Endothelial cell of umbilical vein (primary cell): ENCODE measurements at regions not wholly inside any gene's neighbourhood (a gene's known extent, or its start where the extent isn't known, plus 50 kb on each side); places are given as distances from the start of the nearest gene placed in this dataset.

Experiments used
- BruUV-seq: library from RNA; stranded (reverse); fragments of 400-500 nt; replicated peaks from 2 replicates; lab custom pipeline; 2021; lab: Mats Ljungman, UMichigan
- CTCF ChIA-PET: fragments of 300-600, 350-600 bp; sonication (Branson Sonifier 250); formaldehyde crosslinking; loops from one replicate; lab custom pipeline; 2021; ENCODE audit warnings: antibody characterized with exemption, inconsistent platforms; lab: Charles Lee
- POLR2A ChIA-PET: fragments of 300-600, 350-600 bp; sonication (Branson Sonifier 250); formaldehyde crosslinking; loops from one replicate; lab custom pipeline; 2021; ENCODE audit warnings: antibody characterized with exemption, inconsistent platforms; lab: Charles Lee
- DNase-seq: peaks from one replicate; pipeline ENCODE4 v3.0.0-alpha.2; 2011; ENCODE audit warnings: low read depth, low spot score
- FAIRE-seq: peaks from 2 replicates; lab custom pipeline; 2011; peaks lifted over from hg19 to GRCh38; lab: Jason Lieb, UNC
- H2AFZ ChIP-seq: 2 replicates; pipeline ENCODE4 v1.6.0; 2012; ENCODE audit warnings: low read depth, low read length, control low read depth, inconsistent platforms
- H3K27ac ChIP-seq: 2 replicates; pipeline ENCODE4 v1.5.1; 2011; ENCODE audit warnings: low read depth, mild to moderate bottlenecking, control low read depth, low read length, moderate library complexity; ENCODE audit not compliant: insufficient read depth
- H3K27me3 ChIP-seq, 2 experiments: 2 replicates each; pipeline versions ENCODE4 v1.6.0 to v1.6.1; 2011; ENCODE audit warnings: low read length in 2 of 2, mixed read lengths in 1 of 2; ENCODE audit not compliant: control insufficient read depth in 2 of 2, insufficient read depth in 2 of 2
- H3K36me3 ChIP-seq, 2 experiments: 2 replicates in 1 of 2; 3 replicates in 1 of 2; pipeline ENCODE4 v1.5.1; 2011; ENCODE audit warnings: low read length in 2 of 2, mild to moderate bottlenecking in 1 of 2, moderate library complexity in 1 of 2; ENCODE audit not compliant: control insufficient read depth in 2 of 2, insufficient read depth in 2 of 2; ENCODE audit errors: extremely low read depth in 1 of 2
- H3K4me1 ChIP-seq: 3 replicates; pipeline ENCODE4 v1.5.1; 2011; ENCODE audit warnings: mild to moderate bottlenecking, low read length; ENCODE audit not compliant: control insufficient read depth, insufficient read depth; ENCODE audit errors: extremely low read depth
- H3K4me2 ChIP-seq: 2 replicates; pipeline ENCODE4 v1.6.1; 2011; ENCODE audit warnings: low read length, control low read depth, mixed read lengths; ENCODE audit not compliant: insufficient read depth
- H3K4me3 ChIP-seq, 3 experiments: fragments of 200-600 bp in 1 of 3; sonication (generic), shearing (Covaris generic) in 1 of 3; replicated peaks in 1 of 3; 2 replicates each; pipeline ENCODE4 v1.5.1; 2011 to 2016; ENCODE audit warnings: control low read depth in 3 of 3, low read length in 3 of 3, mild to moderate bottlenecking in 2 of 3, inconsistent platforms in 1 of 3, low read depth in 1 of 3, moderate library complexity in 1 of 3; ENCODE audit not compliant: insufficient read depth in 1 of 3
- H3K79me2 ChIP-seq: 2 replicates; pipeline ENCODE4 v1.6.0; 2012; ENCODE audit warnings: low read length, inconsistent platforms; ENCODE audit not compliant: control insufficient read depth, insufficient read depth
- H3K9ac ChIP-seq: replicated peaks from 2 replicates; pipeline ENCODE3; 2011; ENCODE audit warnings: low read length, control low read depth; ENCODE audit not compliant: insufficient read depth; ENCODE audit errors: extremely low read depth
- H3K9me1 ChIP-seq: replicated peaks from 3 replicates; pipeline ENCODE4 v1.6.0; 2011; ENCODE audit warnings: mild to moderate bottlenecking, low read length; ENCODE audit not compliant: control insufficient read depth, insufficient read depth; ENCODE audit errors: extremely low read depth
- H3K9me3 ChIP-seq: replicated peaks from 2 replicates; pipeline ENCODE4 v1.5.1; 2012; ENCODE audit warnings: low read length, inconsistent platforms; ENCODE audit not compliant: control insufficient read depth, insufficient read depth
- H4K20me1 ChIP-seq: replicated peaks from 2 replicates; pipeline ENCODE3; 2011; ENCODE audit warnings: mild to moderate bottlenecking, low read length; ENCODE audit not compliant: control insufficient read depth, insufficient read depth; ENCODE audit errors: extremely low read depth
- EZH2 ChIP-seq: IDR thresholded peaks from 2 replicates; pipeline ENCODE4 v1.6.1; 2012; ENCODE audit warnings: borderline replicate concordance, low read depth, mild to moderate bottlenecking, moderate library complexity, low read length, inconsistent platforms; ENCODE audit not compliant: severe bottlenecking
- FOS ChIP-seq: IDR thresholded peaks from 2 replicates; pipeline ENCODE4 v1.6.1; 2011; ENCODE audit warnings: mild to moderate bottlenecking, low read length, moderate library complexity, borderline replicate concordance; ENCODE audit not compliant: insufficient read depth
- GATA2 ChIP-seq: IDR thresholded peaks from 2 replicates; pipeline ENCODE4 v1.7.0; 2011; ENCODE audit warnings: low read depth, mild to moderate bottlenecking, moderate library complexity, mixed read lengths, low read length; ENCODE audit not compliant: insufficient read length, insufficient read depth
- JUN ChIP-seq: IDR thresholded peaks from 2 replicates; pipeline ENCODE4 v1.6.1; 2011; ENCODE audit warnings: borderline replicate concordance, low read depth; ENCODE audit not compliant: insufficient read length, insufficient read depth
- MYC ChIP-seq: IDR thresholded peaks from one replicate; pipeline ENCODE4 v1.6.1; 2011; ENCODE audit warnings: mild to moderate bottlenecking, low read depth, low read length
- POLR2A ChIP-seq: IDR thresholded peaks from 2 replicates; pipeline ENCODE4 v1.6.1; 2012; ENCODE audit warnings: low read depth, mild to moderate bottlenecking, control low read depth, low read length
- POLR2AphosphoS5 ChIP-seq: IDR thresholded peaks from 2 replicates; pipeline ENCODE4 v1.6.1; 2012; ENCODE audit warnings: low read depth, mild to moderate bottlenecking, control low read depth, low read length, moderate library complexity; ENCODE audit not compliant: insufficient read depth
- dilution Hi-C: fragments of 300-500 bp; cut with MboI; formaldehyde crosslinking; loops from one replicate; pipeline ENCODE4 v1.15.0; 2019; ENCODE audit warnings: low sequenced_read_pairs; ENCODE audit not compliant: extremely low pct_ligation_motif_present
- intact Hi-C: fragments of 100-400 bp; cut with micrococcal nuclease; formaldehyde crosslinking; loops from one replicate; pipeline ENCODE4 v1.10.0; 2022
- TF ChIP-seq, protein P1 (sequence below): IDR thresholded peaks from 2 replicates; pipeline ENCODE4 v1.6.1; 2011; ENCODE audit not compliant: insufficient read depth, insufficient read length
- TF ChIP-seq, protein P2 (sequence below), 2 donors: IDR thresholded peaks; 1 replicate in 1 of 2; 2 replicates in 1 of 2; pipeline ENCODE4 v1.5.1; 2011; ENCODE audit warnings: low read length in 2 of 2, mild to moderate bottlenecking in 2 of 2, moderate library complexity in 2 of 2, control low read depth in 1 of 2, inconsistent platforms in 1 of 2, low read depth in 1 of 2; ENCODE audit not compliant: insufficient read depth in 1 of 2; ENCODE audit errors: extremely low read depth in 1 of 2

DNA sequence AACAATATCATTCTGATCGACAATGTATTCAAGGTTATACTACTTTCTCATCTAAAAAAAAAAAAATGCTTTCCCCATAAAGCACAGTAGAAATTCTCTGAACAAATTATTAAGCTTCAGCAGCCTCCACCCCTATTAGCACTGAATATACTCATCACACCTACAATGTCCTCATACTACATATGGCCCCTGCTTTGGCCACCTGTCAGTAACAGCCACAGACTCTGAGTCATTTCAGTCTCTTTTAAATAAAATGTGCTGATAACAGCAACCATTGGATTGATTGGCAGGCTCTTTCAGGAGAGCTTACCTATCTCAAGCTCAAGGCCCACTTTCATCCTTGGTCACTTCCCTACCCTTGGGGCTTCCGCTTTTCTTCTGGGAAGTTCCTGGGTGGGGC is 236.7 kb downstream of the TMX3 start:
- POLR2A ChIA-PET, result no interaction called here
- no peak overlapping the region for H3K4me3 ChIP-seq
- dilution Hi-C loops (no loop called here), intact Hi-C loops (no loop called here)
- no peaks in the 10 kb centered on the region for H4K20me1 ChIP-seq
- H3K9ac ChIP-seq, result no peak overlapping the region
- no TSS peak for BruUV-seq
- no peaks in the 10 kb centered on the region for H3K9me1 ChIP-seq
- no peak for DNase-seq
- H3K27me3 ChIP-seq, result no peaks in the 10 kb centered on the region
- H3K4me2 ChIP-seq, result no peak overlapping the region
- TF ChIP-seq EZH2, result no peak
- no peak for TF ChIP-seq FOS
- TF ChIP-seq POLR2AphosphoS5, result no peak
- H3K79me2 ChIP-seq, result no peaks in the 10 kb centered on the region
- H3K9me3 ChIP-seq, result no peaks in the 10 kb centered on the region
- CTCF ChIA-PET, result no interaction called here
- no peak overlapping the region for H3K27ac ChIP-seq
- H3K36me3 ChIP-seq, result no peaks in the 10 kb centered on the region
- no peak for FAIRE-seq
- no peak overlapping the region for H2AFZ ChIP-seq
- no peaks in the 10 kb centered on the region for H3K4me1 ChIP-seq

DNA sequence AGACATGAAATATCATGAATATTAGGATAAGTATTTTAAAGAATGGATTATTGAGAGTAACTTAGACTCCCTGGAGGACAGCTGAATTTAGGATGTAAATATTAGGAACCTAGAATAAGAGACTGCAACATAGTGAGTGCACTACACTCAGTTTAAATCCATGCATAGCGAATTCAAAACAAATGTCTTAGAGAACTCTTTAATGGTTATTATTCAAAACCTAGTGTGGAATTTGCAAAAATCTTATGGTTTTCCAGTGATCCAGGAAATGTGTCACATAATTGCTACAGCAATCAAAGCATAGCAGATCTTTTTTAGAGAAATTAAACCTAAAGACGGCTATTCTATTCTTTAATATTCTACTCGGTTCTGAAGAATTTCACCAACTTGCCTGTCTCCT is 239.0 kb downstream of the TMX3 start:
- no peak overlapping the region for H2AFZ ChIP-seq
- FAIRE-seq (no peak), DNase-seq (no peak)
- CTCF ChIA-PET, result no interaction called here
- no peak overlapping the region for H3K9ac ChIP-seq
- no peaks in the 10 kb centered on the region for H3K9me3 ChIP-seq
- H3K36me3 ChIP-seq, result no peaks in the 10 kb centered on the region
- POLR2A ChIA-PET, result no interaction called here
- H3K79me2 ChIP-seq, result no peaks in the 10 kb centered on the region
- no peaks in the 10 kb centered on the region for H3K4me1 ChIP-seq
- intact Hi-C loops, result no loop called here
- TF ChIP-seq POLR2A, result no peak
- no peak for TF ChIP-seq MYC
- no peak for TF ChIP-seq JUN
- no peak for TF ChIP-seq POLR2AphosphoS5
- TF ChIP-seq EZH2, result no peak
- no peak for TF ChIP-seq FOS
- TF ChIP-seq, protein P1, sequence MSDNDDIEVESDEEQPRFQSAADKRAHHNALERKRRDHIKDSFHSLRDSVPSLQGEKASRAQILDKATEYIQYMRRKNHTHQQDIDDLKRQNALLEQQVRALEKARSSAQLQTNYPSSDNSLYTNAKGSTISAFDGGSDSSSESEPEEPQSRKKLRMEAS, result no peak
- TF ChIP-seq, protein P2, sequence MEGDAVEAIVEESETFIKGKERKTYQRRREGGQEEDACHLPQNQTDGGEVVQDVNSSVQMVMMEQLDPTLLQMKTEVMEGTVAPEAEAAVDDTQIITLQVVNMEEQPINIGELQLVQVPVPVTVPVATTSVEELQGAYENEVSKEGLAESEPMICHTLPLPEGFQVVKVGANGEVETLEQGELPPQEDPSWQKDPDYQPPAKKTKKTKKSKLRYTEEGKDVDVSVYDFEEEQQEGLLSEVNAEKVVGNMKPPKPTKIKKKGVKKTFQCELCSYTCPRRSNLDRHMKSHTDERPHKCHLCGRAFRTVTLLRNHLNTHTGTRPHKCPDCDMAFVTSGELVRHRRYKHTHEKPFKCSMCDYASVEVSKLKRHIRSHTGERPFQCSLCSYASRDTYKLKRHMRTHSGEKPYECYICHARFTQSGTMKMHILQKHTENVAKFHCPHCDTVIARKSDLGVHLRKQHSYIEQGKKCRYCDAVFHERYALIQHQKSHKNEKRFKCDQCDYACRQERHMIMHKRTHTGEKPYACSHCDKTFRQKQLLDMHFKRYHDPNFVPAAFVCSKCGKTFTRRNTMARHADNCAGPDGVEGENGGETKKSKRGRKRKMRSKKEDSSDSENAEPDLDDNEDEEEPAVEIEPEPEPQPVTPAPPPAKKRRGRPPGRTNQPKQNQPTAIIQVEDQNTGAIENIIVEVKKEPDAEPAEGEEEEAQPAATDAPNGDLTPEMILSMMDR (IDR thresholded peaks at IDR 0.05; ENCODE audit: extremely low read depth in 1 of 2, insufficient read depth in 1 of 2, low read depth in 1 of 2, low read length in 2 of 2), result no peak
- no peak for TF ChIP-seq GATA2
- H3K4me3 ChIP-seq, result no peak overlapping the region
- no TSS peak for BruUV-seq
- no peaks in the 10 kb centered on the region for H3K27me3 ChIP-seq
- no peaks in the 10 kb centered on the region for H3K9me1 ChIP-seq
- no peak overlapping the region for H3K4me2 ChIP-seq
- no peak overlapping the region for H3K27ac ChIP-seq
- dilution Hi-C loops, result no loop called here
- no peaks in the 10 kb centered on the region for H4K20me1 ChIP-seq
